Natural killer cell (primary cell): ENCODE measurements at regions not wholly inside any gene's neighbourhood (a gene's known extent, or its start where the extent isn't known, plus 50 kb on each side); places are given as distances from the start of the nearest gene placed in this dataset.

Experiments
- ATAC-seq, 3 donors: fragments of 150-1000 bp in 2 of 3; fragments of 200-7000 bp in 1 of 3; cut with Tn5 transposase; 1 replicate in 1 of 3; 2 replicates in 2 of 3; pipeline ENCODE4 v1.10.0; 2021; ENCODE audit warnings: mild to moderate bottlenecking in 2 of 3, moderate library complexity in 2 of 3
- DNase-seq, 2 donors: peaks; one replicate each; pipeline versions ENCODE4 v3.0.0 to v3.0.0-alpha.2; 2013 to 2021; ENCODE audit warnings: mixed read lengths in 1 of 2
- H3K27ac ChIP-seq: one replicate; pipeline ENCODE4 v1.5.1; 2013; ENCODE audit warnings: mild to moderate bottlenecking, low read length
- H3K27me3 ChIP-seq: one replicate; pipeline ENCODE4 v1.6.1; 2013; ENCODE audit warnings: low read length; ENCODE audit not compliant: control insufficient read depth, insufficient read depth
- H3K36me3 ChIP-seq: one replicate; pipeline ENCODE4 v1.6.1; 2013; ENCODE audit warnings: low read length; ENCODE audit not compliant: control insufficient read depth, insufficient read depth
- H3K4me1 ChIP-seq: one replicate; pipeline ENCODE4 v1.6.1; 2013; ENCODE audit warnings: low read length; ENCODE audit not compliant: control insufficient read depth, insufficient read depth
- H3K4me3 ChIP-seq: one replicate; pipeline ENCODE4 v1.5.1; 2013; ENCODE audit warnings: low read length
- H3K9me3 ChIP-seq: one replicate; pipeline ENCODE4 v1.6.1; 2013; ENCODE audit warnings: low read length; ENCODE audit not compliant: control insufficient read depth, insufficient read depth
- H3K27ac Mint-ChIP-seq, 2 donors: one replicate each; pipeline ENCODE4 v1.8.0; 2022; ENCODE audit warnings: mild to moderate bottlenecking in 2 of 2, mixed read lengths in 2 of 2, moderate library complexity in 1 of 2
- H3K27me3 Mint-ChIP-seq, 2 donors: one replicate each; pipeline ENCODE4 v1.8.0; 2022; ENCODE audit warnings: low read depth in 2 of 2, mixed read lengths in 2 of 2
- H3K36me3 Mint-ChIP-seq: one replicate; pipeline ENCODE4 v1.8.0; 2022; ENCODE audit warnings: mixed read lengths
- H3K4me1 Mint-ChIP-seq, 2 donors: one replicate each; pipeline ENCODE4 v1.8.0; 2022; ENCODE audit warnings: mixed read lengths in 2 of 2
- H3K4me3 Mint-ChIP-seq: one replicate; pipeline ENCODE4 v1.8.0; 2022; ENCODE audit warnings: mild to moderate bottlenecking, moderate library complexity, mixed read lengths
- H3K9me3 Mint-ChIP-seq, 2 donors: one replicate each; pipeline ENCODE4 v1.8.0; 2022; ENCODE audit warnings: mixed read lengths in 2 of 2
- CTCF ChIP-seq: fragments of 200-600 bp; IDR thresholded peaks from one replicate; pipeline ENCODE4 v1.8.0; 2022; ENCODE audit warnings: antibody characterized with exemption
- WGBS: methylation state at CpG from one replicate; pipeline ENCODE4 v1.1.7; 2013; ENCODE audit warnings: missing lambda C conversion rate; ENCODE audit not compliant: insufficient coverage; 5-methylcytosine and 5-hydroxymethylcytosine counted together
- intact Hi-C: fragments of 100-400 bp; cut with micrococcal nuclease; formaldehyde crosslinking; loops from one replicate; pipeline ENCODE4 v1.14.2; 2022

DNA sequence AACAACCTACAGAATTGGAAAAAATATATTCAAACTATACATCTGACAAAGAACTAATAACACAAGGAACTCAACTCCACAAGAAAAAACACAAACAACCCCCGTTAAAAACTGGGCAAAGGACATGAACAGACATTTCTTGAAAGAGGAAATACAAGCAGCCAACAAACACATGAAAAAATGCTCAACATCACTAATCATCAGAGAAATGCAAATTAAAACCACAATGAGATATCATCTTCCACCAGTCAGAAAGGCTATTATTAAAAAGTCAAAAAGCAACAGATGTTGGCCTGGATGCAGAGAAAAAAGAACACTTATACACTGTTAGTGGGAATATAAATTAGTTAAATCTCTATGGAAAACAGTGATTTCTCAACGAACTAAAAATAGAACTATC, 82.6 kb upstream of the CCDC91 start:
- no peaks in the 10 kb centered on the region for H3K27me3 Mint-ChIP-seq
- no peaks in the 10 kb centered on the region for H3K36me3 Mint-ChIP-seq
- H3K9me3 Mint-ChIP-seq, result no peaks in the 10 kb centered on the region
- H3K9me3 ChIP-seq, result no peaks in the 10 kb centered on the region
- H3K36me3 ChIP-seq, result no peaks in the 10 kb centered on the region
- no peak for TF ChIP-seq CTCF
- no peaks in the 10 kb centered on the region for H3K4me1 Mint-ChIP-seq
- WGBS, result 75% methylated on average over 1 of the region's 2 CpGs
- H3K27ac Mint-ChIP-seq, result no peak overlapping the region
- intact Hi-C loops, result no loop called here
- no peaks in the 10 kb centered on the region for H3K4me1 ChIP-seq
- peaks cover 2% of the 10 kb centered on the region for H3K27me3 ChIP-seq
- DNase-seq (no peak), ATAC-seq (no peak)
- no peak overlapping the region for H3K27ac ChIP-seq
- no peak overlapping the region for H3K4me3 ChIP-seq
- H3K4me3 Mint-ChIP-seq, result no peak overlapping the region

GRCh38 chr12:28108599-28108998, 81.7 kb upstream of the CCDC91 start:
- intact Hi-C loops, result no loop called here
- Mint-ChIP-seq H3K27me3 (no peaks in the 10 kb centered on the region), H3K9me3 (no peaks in the 10 kb centered on the region), H3K4me3 (no peak overlapping the region), H3K4me1 (no peaks in the 10 kb centered on the region), H3K27ac (no peak overlapping the region), H3K36me3 (no peaks in the 10 kb centered on the region)
- Histone ChIP-seq H3K9me3 (no peaks in the 10 kb centered on the region), H3K36me3 (no peaks in the 10 kb centered on the region), H3K4me1 (no peaks in the 10 kb centered on the region), H3K27ac (no peak overlapping the region), H3K4me3 (no peak overlapping the region), H3K27me3 (peaks cover 2% of the 10 kb centered on the region)
- ATAC-seq, result peak in 1 of 3 donors; percentile 34
- 14% methylated on average over 1 of the region's 1 CpG for WGBS
- peak in 1 of 2 donors; percentile 31 for DNase-seq
- no peak for TF ChIP-seq CTCF

- intact Hi-C loops, result no loop called here
- Mint-ChIP-seq H3K27me3 (peaks cover 0 to 3% of the 10 kb centered on the region in 2 donors), H3K36me3 (no peaks in the 10 kb centered on the region), H3K4me3 (no peak overlapping the region), H3K9me3 (peaks cover 3 to 4% of the 10 kb centered on the region in 2 donors), H3K27ac (no peak overlapping the region), H3K4me1 (no peaks in the 10 kb centered on the region)
- no peaks in the 10 kb centered on the region for H3K27me3 ChIP-seq
- DNase-seq (no peak), ATAC-seq (no peak)
- no peaks in the 10 kb centered on the region for H3K4me1 ChIP-seq
- no peak overlapping the region for H3K27ac ChIP-seq
- WGBS, result 80% methylated on average over 1 of the region's 3 CpGs
- H3K9me3 ChIP-seq, result no peaks in the 10 kb centered on the region
- no peak overlapping the region for H3K4me3 ChIP-seq
- TF ChIP-seq CTCF, result no peak
- no peaks in the 10 kb centered on the region for H3K36me3 ChIP-seq
Measured at GRCh38 chr12:28110329-28110728, 79.9 kb upstream of the CCDC91 start.

GRCh38 chr12:28114488-28114887, 75.8 kb upstream of the CCDC91 start:
- no peak overlapping the region for H3K4me3 ChIP-seq
- WGBS, result 77% methylated on average over 1 of the region's 2 CpGs

More at GRCh38 chr12:28114488-28114887, 75.8 kb upstream of the CCDC91 start:
- DNase-seq (no peak), ATAC-seq (no peak)
- Histone ChIP-seq H3K36me3 (no peaks in the 10 kb centered on the region), H3K4me1 (no peaks in the 10 kb centered on the region), H3K9me3 (no peaks in the 10 kb centered on the region), H3K27me3 (no peaks in the 10 kb centered on the region), H3K27ac (no peak overlapping the region)
- TF ChIP-seq CTCF, result no peak
- Mint-ChIP-seq H3K9me3 (peaks cover 3 to 5% of the 10 kb centered on the region in 2 donors), H3K27ac (no peak overlapping the region), H3K27me3 (peaks cover 0 to 3% of the 10 kb centered on the region in 2 donors), H3K4me3 (no peak overlapping the region), H3K4me1 (no peaks in the 10 kb centered on the region), H3K36me3 (no peaks in the 10 kb centered on the region)
- intact Hi-C loops, result no loop called here
